Mucosa of stomach (tissue), 1 donor: ENCODE measurements at regions not wholly inside any gene's neighbourhood (a gene's known extent, or its start where the extent isn't known, plus 50 kb on each side); places are given as distances from the start of the nearest gene placed in this dataset.

ENCODE experiments used
- H3K27me3 ChIP-seq: one replicate; pipeline ENCODE4 v1.7.0; 2013; ENCODE audit warnings: mild to moderate bottlenecking, low read length; ENCODE audit not compliant: control insufficient read depth, insufficient read depth
- H3K36me3 ChIP-seq: one replicate; pipeline ENCODE4 v1.7.0; 2013; ENCODE audit warnings: low read length; ENCODE audit not compliant: control insufficient read depth, insufficient read depth
- H3K4me1 ChIP-seq: one replicate; pipeline ENCODE4 v1.7.0; 2013; ENCODE audit warnings: mild to moderate bottlenecking, low read length; ENCODE audit not compliant: control insufficient read depth, insufficient read depth
- H3K4me3 ChIP-seq: one replicate; pipeline ENCODE4 v1.7.0; 2013; ENCODE audit warnings: low read length
- H3K9ac ChIP-seq: one replicate; pipeline ENCODE4 v1.7.0; 2013; ENCODE audit warnings: mild to moderate bottlenecking, low read length, moderate library complexity
- H3K9me3 ChIP-seq: one replicate; pipeline ENCODE4 v1.7.0; 2013; ENCODE audit warnings: mild to moderate bottlenecking, low read length, moderate library complexity; ENCODE audit not compliant: control insufficient read depth
- donor health status: Pancreatic carcinoma.

GRCh38 chr2:8457699-8458502, 224.0 kb upstream of the ID2 start:
- no peaks in the 10 kb centered on the region for H3K9me3 ChIP-seq
- peaks cover 10% of the 10 kb centered on the region for H3K27me3 ChIP-seq
- peaks cover 20% of the 10 kb centered on the region for H3K4me1 ChIP-seq
- H3K4me3 ChIP-seq: no peak overlapping the region
- H3K9ac ChIP-seq: no peak overlapping the region
- H3K36me3 ChIP-seq: no peaks in the 10 kb centered on the region

GRCh38 chr2:8458503-8459459, 223.1 kb upstream of the ID2 start:
- H3K36me3 ChIP-seq: no peaks in the 10 kb centered on the region
- H3K9ac ChIP-seq: no peak overlapping the region

GRCh38 chr2:8459474-8459873, 222.4 kb upstream of the ID2 start:
- H3K4me3 ChIP-seq: no peak overlapping the region
- H3K9me3 ChIP-seq: no peaks in the 10 kb centered on the region
- no peaks in the 10 kb centered on the region for H3K36me3 ChIP-seq
- H3K9ac ChIP-seq: no peak overlapping the region
- peaks cover 8% of the 10 kb centered on the region for H3K27me3 ChIP-seq
- peaks cover 14% of the 10 kb centered on the region for H3K4me1 ChIP-seq

More at GRCh38 chr2:8458503-8459459, 223.1 kb upstream of the ID2 start:
- Histone ChIP-seq H3K27me3 (peaks cover 8% of the 10 kb centered on the region), H3K4me1 (peaks cover 14% of the 10 kb centered on the region), H3K9me3 (no peaks in the 10 kb centered on the region), H3K4me3 (no peak overlapping the region)

GRCh38 chr2:8461341-8461740, 220.5 kb upstream of the ID2 start:
- Histone ChIP-seq H3K27me3 (peaks cover 8% of the 10 kb centered on the region), H3K4me1 (peaks cover 12% of the 10 kb centered on the region), H3K36me3 (no peaks in the 10 kb centered on the region), H3K9me3 (no peaks in the 10 kb centered on the region), H3K9ac (no peak overlapping the region), H3K4me3 (no peak overlapping the region)

- Histone ChIP-seq H3K27me3 (peaks cover 4% of the 10 kb centered on the region), H3K4me3 (no peak overlapping the region), H3K9me3 (no peaks in the 10 kb centered on the region), H3K9ac (no peak overlapping the region), H3K36me3 (no peaks in the 10 kb centered on the region), H3K4me1 (peaks cover 6% of the 10 kb centered on the region)
Observed at GRCh38 chr2:8462280-8462679, 219.6 kb upstream of the ID2 start.

- H3K27me3 ChIP-seq: peaks cover 4% of the 10 kb centered on the region
- no peak overlapping the region for H3K9ac ChIP-seq
- no peak overlapping the region for H3K4me3 ChIP-seq
- H3K9me3 ChIP-seq: no peaks in the 10 kb centered on the region
- H3K4me1 ChIP-seq: peaks cover 3% of the 10 kb centered on the region
- no peaks in the 10 kb centered on the region for H3K36me3 ChIP-seq
Observed at GRCh38 chr2:8462899-8463648, 218.8 kb upstream of the ID2 start.

GRCh38 chr2:8465560-8465959, 216.3 kb upstream of the ID2 start:
- Histone ChIP-seq H3K4me3 (no peak overlapping the region), H3K36me3 (no peaks in the 10 kb centered on the region), H3K27me3 (no peaks in the 10 kb centered on the region), H3K4me1 (no peaks in the 10 kb centered on the region), H3K9me3 (no peaks in the 10 kb centered on the region), H3K9ac (no peak overlapping the region)

GRCh38 chr2:8469709-8470493, 212.0 kb upstream of the ID2 start:
- H3K4me3 ChIP-seq: no peak overlapping the region
- H3K4me1 ChIP-seq: peaks cover 8% of the 10 kb centered on the region
- no peaks in the 10 kb centered on the region for H3K36me3 ChIP-seq
- H3K27me3 ChIP-seq: no peaks in the 10 kb centered on the region
- no peak overlapping the region for H3K9ac ChIP-seq
- H3K9me3 ChIP-seq: no peaks in the 10 kb centered on the region

- no peak overlapping the region for H3K4me3 ChIP-seq
- no peak overlapping the region for H3K9ac ChIP-seq
- H3K9me3 ChIP-seq: no peaks in the 10 kb centered on the region
- no peaks in the 10 kb centered on the region for H3K27me3 ChIP-seq
- peaks cover 21% of the 10 kb centered on the region for H3K4me1 ChIP-seq
- no peaks in the 10 kb centered on the region for H3K36me3 ChIP-seq
Observed at GRCh38 chr2:8472545-8473323, 209.1 kb upstream of the ID2 start.

GRCh38 chr2:8475349-8476031, 206.4 kb upstream of the ID2 start:
- H3K4me3 ChIP-seq: no peak overlapping the region
- H3K4me1 ChIP-seq: peaks cover 41% of the 10 kb centered on the region
- no peaks in the 10 kb centered on the region for H3K36me3 ChIP-seq
- no peak overlapping the region for H3K9ac ChIP-seq
- H3K27me3 ChIP-seq: peaks cover 5% of the 10 kb centered on the region
- no peaks in the 10 kb centered on the region for H3K9me3 ChIP-seq
